Fibroblast of skin of back (primary cell): ENCODE measurements at regions not wholly inside any gene's neighbourhood (a gene's known extent, or its start where the extent isn't known, plus 50 kb on each side); places are given as distances from the start of the nearest gene placed in this dataset.
"Not testable (repeated sequence)": the region's sequence is repeated elsewhere in the genome, so short reads cannot be mapped to it uniquely, and the experiment has no call there.

Experiments
- DNase-seq: peaks from one replicate; pipeline ENCODE4 v3.0.0-alpha.2; 2013

DNA sequence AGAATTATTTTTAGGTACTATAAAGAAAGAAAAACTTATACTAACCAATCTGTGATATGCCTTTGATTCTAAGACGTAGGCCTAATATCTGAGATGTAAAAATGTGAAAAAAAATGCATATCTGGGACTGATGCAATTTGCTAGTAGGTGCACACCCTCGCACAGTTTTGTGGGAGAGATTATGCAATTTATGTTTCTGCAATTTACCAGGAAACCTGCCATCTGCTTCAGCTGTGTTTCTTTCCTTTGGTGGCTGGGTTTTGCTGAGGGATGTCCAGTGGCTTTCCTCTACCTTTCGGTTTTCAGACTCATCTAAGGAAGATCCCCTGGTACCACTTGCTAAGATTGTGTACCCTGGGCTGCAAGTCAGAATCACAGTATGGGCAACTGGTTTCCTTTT, 186.9 kb downstream of the ZFP64 start:
- no peak for DNase-seq

GRCh38 chr20:52004018-52004417, 187.6 kb downstream of the ZFP64 start:
- no peak for DNase-seq

GRCh38 chr20:52003415-52003814, 188.2 kb downstream of the ZFP64 start:
- DNase-seq = no peak

GRCh38 chr20:52001999-52002666, 189.4 kb downstream of the ZFP64 start:
- no peak for DNase-seq

GRCh38 chr20:51997281-51997936, 194.2 kb downstream of the ZFP64 start:
- not testable (repeated sequence) for DNase-seq

DNA sequence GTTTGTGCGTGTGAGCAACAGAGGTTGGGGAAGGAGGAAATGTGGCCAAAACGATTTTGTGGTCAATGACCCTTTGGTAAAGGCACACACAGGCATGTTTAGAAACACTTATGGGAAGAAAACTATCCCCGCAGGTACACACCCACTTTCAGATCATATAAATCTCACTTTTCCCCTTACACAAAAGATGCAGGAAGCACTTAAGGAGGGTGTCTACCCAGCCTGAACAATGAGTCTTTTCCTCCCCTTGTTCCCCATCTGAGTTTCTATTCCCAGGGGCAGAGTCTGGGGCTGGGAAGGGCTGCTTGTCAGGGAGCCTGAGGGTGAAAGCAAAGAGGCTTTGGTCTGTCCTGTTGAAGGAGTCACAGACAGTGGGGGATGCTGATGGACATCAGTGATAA, 193.2 kb upstream of the SALL4 start:
- no peak for DNase-seq

DNA sequence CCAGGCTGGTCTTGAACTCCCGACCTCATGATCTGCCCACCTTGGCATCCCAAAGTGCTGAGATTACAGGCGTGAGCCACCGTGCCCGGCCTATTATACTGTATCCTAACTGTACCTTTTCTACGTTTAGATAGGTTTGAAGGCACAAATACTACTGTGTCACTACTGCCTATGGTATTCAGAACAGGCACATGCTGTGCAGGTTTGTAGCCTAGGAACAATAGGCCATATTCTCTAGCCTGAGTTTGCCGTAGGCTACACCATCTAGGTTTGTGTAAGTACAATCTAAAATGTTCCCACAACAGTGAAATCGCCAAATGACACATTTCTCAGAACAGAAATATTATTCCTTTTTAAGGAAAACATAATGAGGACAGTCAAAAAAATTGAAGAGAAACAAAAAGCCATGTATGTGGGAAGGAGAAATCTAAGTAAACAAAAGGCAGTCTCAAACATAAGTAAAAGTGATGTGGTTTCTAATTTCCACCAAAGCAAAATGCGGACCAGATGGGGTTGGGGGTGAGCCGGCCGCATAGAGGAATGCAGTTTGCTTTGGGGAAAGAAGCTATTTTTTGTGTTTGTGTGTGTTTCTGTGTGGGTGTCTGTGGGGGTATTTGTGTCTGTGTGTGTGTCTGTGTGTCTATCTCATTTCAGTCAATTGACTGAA, 192.6 kb upstream of the SALL4 start:
- peak; percentile 64 for DNase-seq

DNA sequence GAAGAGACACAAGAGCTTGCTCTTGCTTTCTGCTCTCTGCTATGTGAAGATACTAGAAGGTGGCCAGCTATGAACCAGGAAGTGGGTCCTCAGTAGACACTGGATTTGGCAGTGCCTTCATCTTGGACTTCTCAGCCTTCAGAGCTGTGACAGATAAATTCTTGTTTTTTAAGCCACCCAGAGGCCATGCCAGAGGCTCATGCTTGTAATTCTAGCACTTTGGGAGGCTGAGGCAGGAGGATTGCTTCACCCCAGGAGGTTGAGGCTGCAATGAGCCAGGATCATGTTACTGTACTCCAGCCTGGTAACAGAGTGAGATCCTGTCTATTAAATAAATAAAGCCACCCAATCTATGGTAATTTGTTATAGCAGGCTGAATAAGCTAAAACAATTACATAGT, 185.5 kb upstream of the SALL4 start:
- DNase-seq = no peak

GRCh38 chr20:51985013-51985415, 182.7 kb upstream of the SALL4 start:
- DNase-seq = peak; percentile 97

DNA sequence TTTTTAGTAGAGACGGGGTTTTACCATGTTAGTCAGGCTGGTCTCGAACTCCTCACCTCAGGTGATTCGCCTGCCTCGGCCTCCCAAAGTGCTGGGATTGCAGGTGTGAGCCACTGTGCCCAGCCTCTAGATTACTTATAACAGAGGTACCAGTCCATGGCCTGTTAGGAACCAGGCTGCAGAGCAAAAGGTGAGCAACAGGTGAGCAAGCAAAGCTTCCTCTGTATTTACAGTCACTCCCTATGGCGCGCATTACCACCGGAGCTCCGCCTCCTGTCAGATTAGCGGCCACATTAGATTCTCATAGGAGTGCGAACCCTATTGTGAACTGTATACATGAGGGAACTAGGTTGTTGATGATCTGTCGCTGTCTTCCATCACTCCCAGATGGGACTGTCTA, 178.0 kb upstream of the SALL4 start:
- no peak for DNase-seq

DNA sequence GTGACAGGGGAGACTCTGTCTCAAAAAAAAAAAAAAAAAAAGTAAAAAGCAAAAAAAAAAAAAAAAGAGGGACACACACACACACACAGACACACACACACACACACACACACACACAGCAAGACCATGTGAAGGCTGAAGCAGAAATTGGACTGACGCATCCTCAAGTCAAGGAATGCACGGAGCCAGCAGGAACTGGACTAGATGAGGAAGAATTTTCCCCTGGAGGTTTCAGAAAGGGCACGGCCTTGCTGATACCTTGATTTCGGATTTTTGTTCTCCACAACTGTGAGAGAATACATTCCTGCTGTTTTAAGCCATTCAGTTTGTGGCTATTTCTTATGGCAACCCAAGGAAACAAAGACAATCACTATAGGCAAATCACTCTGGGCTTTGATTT, 176.9 kb upstream of the SALL4 start:
- no peak for DNase-seq

- DNase-seq = no peak
Observed at GRCh38 chr20:51978070-51978501, 175.8 kb upstream of the SALL4 start.

DNA sequence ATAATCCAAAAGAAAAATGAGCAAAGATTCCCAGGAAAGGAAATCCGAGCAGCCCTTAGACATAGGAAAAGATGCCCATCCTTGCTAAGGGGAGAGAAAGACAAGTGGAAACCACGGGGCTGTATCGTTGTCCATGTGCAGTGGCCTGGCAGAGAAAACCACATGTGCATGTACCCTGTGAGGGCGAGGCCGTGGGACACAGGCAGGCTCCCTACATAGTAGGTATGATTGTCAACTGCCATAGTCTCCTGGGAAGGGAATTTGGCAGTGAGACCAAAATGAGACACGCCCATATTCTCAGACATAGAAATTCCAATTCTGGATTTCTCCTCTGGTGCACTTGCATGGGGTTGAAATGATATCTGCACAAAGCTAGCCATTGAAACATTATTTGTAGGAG, 169.7 kb upstream of the SALL4 start:
- no peak for DNase-seq

DNA sequence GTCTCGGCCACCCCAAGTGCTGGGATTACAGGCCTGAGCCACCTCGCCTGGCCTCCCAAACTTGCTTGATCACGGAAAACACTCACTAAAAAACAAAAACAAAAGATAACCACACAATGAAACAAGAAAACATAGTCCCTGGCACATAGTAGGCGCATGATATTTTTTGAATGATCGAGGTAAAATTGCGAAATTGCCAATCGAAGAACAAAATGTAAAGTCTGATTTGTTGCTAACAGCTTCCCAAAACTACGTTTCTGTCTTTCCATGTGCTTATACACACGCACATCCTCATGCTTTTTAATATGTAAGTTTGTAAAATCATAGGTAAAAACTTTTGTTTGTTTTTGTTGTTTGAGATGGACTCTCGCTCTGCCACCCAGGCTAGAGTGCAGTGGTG, 168.5 kb upstream of the SALL4 start:
- DNase-seq = no peak

DNA sequence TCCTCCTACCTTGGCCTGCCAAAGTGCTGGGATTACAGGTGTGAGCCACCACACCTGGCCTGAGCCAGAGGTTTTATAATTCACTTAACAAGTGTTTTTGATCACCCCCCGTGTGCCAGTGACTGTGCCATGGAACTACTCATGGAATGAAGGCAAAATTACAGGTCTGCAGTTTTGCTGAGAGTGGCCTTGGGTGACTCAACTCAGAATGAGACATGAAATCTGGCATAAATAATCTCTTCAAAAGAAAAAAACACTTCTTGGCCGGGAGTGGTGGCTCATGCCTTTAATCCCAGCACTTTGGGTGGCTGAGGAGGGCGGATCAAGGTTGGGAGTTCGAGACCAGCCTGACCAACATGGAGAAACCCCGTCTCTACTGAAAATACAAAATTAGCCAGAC, 166.9 kb upstream of the SALL4 start:
- DNase-seq = no peak

DNA sequence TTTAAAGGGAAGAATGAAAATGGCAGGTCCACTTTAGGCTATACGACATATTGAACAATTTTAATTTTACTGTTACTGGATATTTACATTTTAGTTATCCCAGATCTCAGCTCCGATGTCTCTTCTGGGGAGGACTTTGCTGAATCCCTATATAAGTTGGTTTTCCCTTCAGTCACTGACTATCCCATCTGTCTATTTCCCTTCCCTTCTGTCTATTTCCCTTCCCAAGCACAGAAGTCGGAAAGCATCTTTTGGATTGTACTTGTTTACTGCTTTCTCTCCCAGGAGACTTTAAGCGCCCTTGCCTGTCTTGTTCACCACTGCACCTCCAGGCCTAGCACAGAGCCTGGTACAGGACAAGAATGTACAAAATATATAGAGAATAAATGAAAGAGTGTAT, 165.8 kb upstream of the SALL4 start:
- DNase-seq = no peak

DNA sequence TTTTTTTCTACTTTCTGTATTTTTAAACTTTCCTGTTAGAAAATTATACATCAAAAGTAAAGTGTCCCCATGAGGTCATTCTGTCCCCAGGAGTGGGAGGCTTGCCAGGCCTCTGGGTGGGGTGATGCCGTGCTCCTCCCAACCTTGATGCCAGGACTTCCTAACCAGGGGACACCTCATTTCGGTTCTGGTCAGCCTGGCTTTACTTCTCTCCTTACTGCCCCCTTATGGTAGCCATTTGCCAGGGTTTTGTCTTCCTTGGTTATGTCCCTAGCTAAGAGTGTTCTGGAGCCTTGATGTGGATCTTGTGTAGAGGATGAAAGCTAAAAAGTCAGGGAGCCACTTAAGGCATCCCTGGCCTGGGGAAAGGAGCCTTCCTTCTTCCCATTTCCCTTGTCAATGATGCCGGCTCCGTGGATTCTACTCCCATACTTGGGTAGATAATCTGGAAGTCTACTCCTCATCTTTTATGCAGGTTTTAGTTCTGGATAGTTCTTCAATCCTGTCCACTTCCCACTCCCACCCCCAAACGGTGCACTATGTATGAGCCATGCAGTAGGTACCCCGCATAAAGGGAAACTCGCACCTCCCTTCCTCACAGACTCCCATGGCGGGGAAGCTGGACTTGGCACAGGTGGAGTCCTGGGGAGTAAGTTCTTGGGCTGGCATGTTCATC, 164.1 kb upstream of the SALL4 start:
- peak; percentile 72 for DNase-seq

DNA sequence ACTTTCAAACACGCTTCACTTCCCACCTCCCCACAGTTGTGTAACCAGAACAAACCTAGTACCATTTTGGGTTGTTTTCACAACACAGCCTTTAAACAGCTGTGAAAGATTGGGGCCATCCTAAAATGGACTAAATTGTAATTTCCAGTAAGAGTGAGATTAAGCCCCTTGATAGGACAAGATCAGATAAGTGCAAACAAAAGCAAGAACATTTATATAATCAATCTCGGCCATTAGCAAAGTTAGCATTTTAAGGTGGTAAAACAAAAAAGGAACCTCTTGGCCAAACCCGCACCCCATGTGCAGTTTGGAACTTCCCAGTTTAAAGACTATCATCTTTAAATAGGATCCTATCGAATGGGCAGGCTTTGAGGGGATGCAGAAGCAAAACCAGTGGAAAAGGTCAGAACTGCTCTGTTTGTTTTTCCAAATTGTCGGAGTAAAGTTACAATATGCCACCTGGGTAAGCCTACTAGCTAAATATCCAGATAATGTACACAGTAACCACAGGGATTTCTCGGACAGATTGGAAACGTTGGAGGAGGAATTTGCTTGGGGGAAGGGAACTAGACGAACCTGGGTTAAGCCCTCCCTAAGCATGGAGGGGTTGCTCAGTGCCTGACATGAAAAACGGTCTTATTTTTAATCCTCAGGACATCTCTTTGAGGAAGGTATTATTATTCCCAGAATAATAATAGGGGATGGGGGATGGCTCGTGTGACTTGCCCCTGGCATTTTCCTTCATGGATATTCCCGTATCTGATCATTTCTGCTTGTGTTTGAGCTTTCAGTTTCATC, 159.8 kb upstream of the SALL4 start:
- DNase-seq = no peak

GRCh38 chr20:51960047-51960675, 157.8 kb upstream of the SALL4 start:
- DNase-seq = no peak

GRCh38 chr20:51959066-51959542, 156.8 kb upstream of the SALL4 start:
- DNase-seq = no peak

- DNase-seq = peak; percentile 48
Observed at GRCh38 chr20:51958099-51959065, 156.1 kb upstream of the SALL4 start.
